ENCODE measurements at regions not wholly inside any gene's neighbourhood (a gene's known extent, or its start where the extent isn't known, plus 50 kb on each side); places are given as distances from the start of the nearest gene placed in this dataset.

GRCh38 chr6:167590193-167590592, 236.5 kb upstream of the AFDN start:
- peaks cover 6% of the 10 kb centered on the region for H3K4me1 ChIP-seq (ENCODE audit: low read depth)
- no peak for TF ChIP-seq CTCF (IDR thresholded peaks at IDR 0.05; ENCODE audit: low read depth, low read length)
- no peaks in the 10 kb centered on the region for H3K36me3 ChIP-seq
- no peak overlapping the region for H3K27ac ChIP-seq
- no peak for DNase-seq (ENCODE audit: low read depth in 1 of 2, low spot score in 1 of 2)
- no peaks in the 10 kb centered on the region for H3K27me3 ChIP-seq
- no peak overlapping the region for H3K4me3 ChIP-seq
- no peaks in the 10 kb centered on the region for H3K9me3 ChIP-seq (ENCODE audit: low read depth)

Measured in cardiac muscle cell (in vitro differentiated cells and primary cell).